ENCODE measurements at regions not wholly inside any gene's neighbourhood (a gene's known extent, or its start where the extent isn't known, plus 50 kb on each side); places are given as distances from the start of the nearest gene placed in this dataset.

DNA sequence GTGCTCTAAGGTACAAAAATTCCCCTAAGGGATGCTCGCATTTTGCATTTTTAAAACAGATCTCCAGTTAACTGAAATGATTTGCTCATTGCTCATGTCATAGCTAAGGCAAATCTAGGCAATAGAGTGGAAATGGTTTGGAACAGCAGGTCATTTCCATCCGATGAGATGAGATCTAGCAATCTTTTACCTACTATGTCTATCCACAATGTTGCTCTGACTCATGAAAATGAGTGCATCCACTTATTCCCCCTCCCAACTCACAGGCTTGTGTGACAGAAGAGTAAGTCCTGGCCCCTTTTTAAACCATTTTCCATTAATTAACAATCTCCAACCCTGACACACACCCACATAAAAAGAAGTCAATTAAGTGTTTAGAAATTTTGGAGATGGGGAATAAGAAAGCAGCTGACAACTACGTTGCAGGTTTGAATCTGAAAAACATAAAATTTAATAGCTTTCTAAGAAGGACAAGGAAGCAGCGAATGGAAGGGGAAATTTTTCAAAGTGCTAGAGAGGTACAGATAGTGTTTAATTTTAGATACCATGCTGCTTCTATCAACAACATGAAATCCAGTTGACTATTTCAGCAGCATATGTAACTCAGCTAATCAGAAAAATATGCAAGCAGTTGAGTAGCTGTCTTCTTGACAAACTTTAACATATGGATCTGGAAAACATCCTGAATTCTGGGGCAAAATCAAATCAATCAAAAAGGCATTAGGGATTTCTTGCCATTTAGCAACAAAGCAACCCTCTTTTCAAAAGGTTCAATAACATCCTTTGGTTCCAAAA lies 112.0 kb downstream of the TMCO5A start:
- no peak for DNase-seq

- DNase-seq = no peak
These were observed 113.6 kb downstream of the TMCO5A start for GRCh38 chr15:38048001-38048455.

DNA sequence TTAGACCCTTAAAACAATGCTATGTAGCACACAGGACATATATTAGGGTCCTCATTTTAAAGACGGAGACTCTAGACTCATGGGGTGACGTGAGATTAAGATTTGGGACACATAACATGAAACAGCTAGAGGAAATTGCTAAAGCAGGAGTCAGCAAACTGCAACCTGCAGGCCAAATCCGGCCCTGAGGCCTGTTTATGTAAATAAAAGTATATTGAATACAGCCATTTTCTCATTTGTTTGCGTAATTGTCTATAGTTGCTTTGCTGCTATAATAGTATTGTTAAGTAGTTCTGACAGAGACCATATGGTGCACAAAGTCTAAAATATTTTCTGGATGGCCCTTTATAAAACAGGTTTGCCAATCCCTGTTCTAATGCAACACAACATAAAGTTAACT lies 115.5 kb downstream of the TMCO5A start:
- DNase-seq = no peak

GRCh38 chr15:38050529-38051448 lies 116.3 kb downstream of the TMCO5A start:
- DNase-seq = no peak

GRCh38 chr15:38053205-38053604 lies 118.8 kb downstream of the TMCO5A start:
- DNase-seq = no peak

DNA sequence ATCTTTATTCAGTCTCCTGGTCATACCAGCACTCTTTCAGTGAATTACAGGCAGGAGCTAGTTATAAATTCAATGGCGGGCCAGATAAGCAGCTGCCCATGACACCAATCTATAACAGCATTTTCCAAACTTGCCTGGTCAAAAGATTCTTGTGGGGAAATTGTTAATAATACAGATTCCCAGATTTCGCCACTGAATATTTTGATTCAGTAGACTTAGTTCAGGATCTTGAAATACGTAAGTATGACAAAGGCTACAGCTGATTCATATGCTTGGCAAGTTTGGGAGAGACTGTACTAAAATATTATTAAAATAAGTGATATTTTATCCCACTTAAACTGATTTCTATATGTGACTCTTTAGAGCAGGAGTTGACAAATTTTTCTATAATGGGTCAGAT lies 119.3 kb downstream of the TMCO5A start:
- no peak for DNase-seq

DNA sequence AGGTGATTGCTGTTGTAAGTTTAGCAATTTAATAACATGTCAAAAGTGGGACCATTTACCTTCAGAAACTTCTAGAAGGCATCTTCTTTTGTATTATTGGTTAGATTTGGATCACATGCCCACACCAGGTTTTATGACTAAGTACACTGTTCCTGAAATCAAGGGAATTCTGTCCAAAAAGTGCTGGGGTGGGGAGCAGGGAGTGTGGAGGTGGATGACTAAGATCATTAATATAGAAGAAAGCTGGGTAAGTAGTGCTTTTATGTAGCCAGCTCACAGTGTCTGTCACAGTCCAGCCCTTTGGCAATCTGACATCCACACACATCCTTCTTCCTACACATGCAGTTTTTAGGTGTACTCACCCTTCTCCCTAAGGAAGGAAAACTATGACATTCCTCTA lies 120.0 kb downstream of the TMCO5A start:
- no peak for DNase-seq

GRCh38 chr15:38058596-38059075 lies 124.2 kb downstream of the TMCO5A start:
- no peak for DNase-seq

- DNase-seq = no peak
These were observed 125.2 kb downstream of the TMCO5A start for GRCh38 chr15:38059665-38060064.

DNA sequence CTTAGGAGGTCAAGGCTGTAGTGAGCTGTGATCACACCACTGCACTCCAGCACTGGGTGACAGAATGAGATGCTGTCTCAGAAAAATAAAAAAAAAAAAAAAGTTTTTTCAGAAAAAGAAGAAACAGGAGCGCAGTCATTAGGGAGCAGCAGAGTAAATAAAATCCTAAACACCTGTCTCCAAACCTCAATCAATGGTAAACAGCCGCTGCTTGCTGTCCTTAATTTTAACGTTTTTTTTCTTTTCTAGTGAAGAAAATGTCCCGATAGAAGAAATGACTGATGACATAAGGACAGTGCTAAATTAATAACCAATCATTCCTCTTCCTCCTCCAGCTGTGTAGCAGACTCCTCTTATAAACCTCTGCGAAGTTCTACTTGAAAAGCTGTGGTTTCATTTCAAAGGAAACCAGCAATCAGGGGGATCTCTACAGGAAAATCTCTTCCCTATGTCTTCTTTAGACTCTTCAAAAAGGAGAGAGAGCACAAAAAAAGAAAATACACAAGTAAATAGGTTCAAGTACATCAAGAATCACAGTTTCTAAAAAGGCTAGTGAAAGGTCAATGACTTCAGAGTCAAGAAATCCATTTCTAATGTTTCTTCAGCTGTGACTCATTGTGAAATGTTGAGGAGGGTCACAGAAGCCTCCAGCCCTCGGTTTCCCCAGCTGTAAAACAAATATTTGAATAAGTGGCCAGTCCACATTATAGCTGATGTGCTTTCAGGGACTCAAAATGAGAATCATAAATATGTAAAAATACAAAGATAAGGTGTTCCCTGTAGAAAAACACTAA lies 127.6 kb downstream of the TMCO5A start:
- DNase-seq = no peak

GRCh38 chr15:38062696-38063095 lies 128.3 kb downstream of the TMCO5A start:
- no peak for DNase-seq

DNA sequence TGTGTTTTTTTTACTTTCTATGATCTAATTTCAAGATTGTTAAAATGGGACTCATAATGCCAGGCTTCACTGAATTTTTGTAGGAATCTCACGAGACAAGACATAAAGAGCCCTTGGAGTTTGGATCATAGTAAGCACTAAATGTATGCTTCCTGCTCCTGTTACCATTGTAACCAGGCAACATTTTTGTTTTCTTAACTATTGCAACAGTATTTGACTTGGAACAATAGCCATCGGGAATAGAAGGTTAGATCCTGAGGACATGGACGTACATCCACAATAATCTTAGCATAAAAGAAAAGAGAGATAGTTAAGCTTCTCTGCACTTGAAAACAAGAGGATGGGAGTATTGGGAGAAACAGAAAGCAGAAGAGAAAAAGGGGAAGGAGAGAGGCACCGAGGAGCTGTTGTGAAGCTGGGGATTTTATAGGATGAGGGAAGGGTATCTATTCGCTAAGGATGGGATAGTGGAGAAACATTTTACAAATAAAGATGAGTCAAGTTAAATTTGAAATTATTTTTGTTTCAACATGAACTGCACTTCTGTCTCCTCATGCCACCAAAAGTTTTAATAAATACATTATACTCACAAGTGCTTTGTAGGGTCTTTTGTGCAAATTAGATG lies 131.4 kb downstream of the TMCO5A start:
- DNase-seq = no peak

DNA sequence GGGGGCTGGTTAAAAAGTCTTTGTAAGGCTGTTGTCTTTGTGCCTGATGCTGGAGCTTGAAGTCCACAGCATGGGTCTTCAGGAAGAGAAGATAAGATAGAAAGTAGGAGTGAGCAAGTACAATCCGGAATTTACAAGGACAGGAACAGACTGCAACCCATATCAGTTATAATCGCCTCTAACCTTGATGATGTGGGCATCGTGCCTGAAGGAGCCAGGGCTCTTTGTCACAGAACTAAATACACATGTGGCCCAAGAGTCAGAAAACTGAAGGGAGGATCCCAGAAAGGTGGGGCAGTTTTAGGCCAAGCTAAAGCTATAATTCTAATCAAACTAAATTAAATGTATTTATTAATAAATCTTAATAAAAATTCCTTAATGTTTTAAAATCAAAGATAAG lies 132.2 kb downstream of the TMCO5A start:
- DNase-seq = no peak

GRCh38 chr15:38068626-38069391 lies 134.4 kb downstream of the TMCO5A start:
- DNase-seq = peak; percentile 4

GRCh38 chr15:38069511-38070011 lies 135.1 kb downstream of the TMCO5A start:
- no peak for DNase-seq

DNA sequence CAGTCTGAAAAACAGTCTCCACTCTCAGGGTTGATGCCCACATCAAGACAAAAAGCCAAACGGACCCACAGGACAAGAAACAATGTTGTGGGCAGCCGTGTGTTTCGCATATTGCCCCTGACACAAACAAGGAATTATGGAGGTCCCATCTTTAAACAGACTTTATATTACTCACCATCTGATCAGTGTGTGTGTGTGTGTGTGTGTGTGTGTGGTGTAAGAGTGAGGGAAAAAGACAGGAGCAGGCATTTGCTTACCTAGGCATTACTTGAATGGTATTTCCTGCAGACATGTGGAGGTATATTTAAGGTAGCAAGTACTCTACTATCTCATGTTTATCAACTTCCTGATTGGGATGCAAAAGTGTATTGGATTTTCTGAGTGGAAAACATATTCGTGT lies 136.3 kb downstream of the TMCO5A start:
- no peak for DNase-seq

DNA sequence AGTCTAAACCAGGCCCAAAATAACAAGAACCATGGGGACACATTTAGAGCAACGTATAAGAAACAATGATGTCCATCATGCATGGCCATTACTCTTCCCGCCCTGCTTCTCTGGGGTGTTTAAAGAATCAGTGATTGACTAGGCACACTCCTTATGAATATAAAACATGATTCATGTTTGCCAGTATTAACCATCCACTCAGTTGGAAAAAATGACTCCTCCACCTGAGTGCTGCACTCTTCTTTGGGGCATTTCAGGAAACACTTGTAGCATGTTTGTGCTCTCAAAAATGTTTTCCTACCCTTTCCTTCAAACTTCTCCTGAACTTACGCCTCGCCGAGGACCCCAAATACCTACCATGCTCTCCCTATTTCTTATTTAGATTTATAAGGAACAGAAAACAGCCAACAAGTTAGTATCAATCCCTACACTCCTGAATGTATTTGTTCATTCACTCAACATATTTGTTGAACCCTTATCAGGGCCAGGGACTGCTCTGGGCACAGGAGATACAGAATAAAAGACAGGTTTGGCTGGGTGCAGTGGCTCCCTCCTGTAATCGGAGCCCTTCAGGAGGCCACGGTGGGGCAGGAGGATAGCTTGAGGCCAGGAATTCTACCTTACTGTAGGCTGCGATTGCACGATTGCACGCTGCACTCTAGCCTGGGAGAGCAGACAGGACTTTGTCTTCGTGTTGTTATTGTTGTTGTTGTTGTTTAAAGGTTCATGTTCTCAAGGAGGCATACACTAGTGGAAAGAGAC lies 137.0 kb downstream of the TMCO5A start:
- DNase-seq = no peak

GRCh38 chr15:38072007-38072347 lies 137.5 kb downstream of the TMCO5A start:
- DNase-seq = no peak

- peak; percentile 5 for DNase-seq
These were observed 138.1 kb downstream of the TMCO5A start for GRCh38 chr15:38072348-38073177.
